ENCODE measurements at regions not wholly inside any gene's neighbourhood (a gene's known extent, or its start where the extent isn't known, plus 50 kb on each side); places are given as distances from the start of the nearest gene placed in this dataset.
"Not testable (repeated sequence)": the region's sequence is repeated elsewhere in the genome, so short reads cannot be mapped to it uniquely, and the experiment has no call there.

DNA sequence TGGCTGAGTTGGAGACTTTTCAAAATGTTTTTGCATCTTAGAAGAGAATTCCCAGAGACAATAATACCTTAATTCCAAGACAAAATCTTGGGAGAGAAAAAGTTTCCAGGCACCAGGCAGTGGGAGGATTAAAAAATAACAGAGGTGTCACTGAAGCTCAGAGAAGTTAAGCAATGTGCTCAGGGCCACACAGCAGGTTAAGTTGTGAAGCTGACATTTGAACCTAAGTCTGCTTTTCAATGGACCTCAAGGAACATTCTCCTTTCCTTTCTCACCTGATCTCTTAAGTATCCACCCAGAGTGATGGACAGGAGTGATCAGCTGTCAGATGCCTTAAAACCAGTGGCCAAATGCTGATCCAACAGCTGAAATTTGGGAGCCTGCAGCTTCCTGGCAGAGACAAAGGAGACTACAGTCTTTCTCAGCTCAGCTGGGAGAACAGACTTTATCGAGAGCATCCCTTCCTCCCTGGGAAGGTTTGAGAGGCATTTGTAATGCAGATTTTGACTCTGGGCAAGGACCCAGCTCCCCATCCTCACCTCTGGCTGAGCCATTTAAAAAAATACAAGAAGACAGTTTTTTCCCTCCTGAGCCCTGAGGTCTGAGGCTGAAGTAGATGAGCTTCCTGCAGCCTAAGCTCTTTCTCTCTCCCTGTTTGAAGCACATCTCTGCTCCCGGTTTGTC is 174.9 kb upstream of the RPH3A start:
- no peak for DNase-seq

DNA sequence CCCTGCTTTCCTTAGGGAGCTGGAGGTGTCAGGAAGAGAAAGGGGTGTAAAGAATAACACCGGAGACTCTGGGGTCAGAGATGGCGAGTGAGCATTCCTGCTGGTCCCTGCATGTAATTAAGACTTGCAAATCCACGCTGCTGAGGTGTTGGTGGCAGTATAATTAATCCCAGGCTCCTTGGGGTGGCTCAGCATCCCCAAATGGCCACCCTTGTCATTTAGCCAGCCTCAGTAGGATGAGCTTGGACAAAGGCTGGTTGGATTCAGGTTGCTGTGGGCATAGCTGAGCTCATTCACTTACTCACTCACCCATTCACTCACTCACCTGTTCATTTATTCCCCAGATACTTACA is 174.4 kb upstream of the RPH3A start:
- DNase-seq, result no peak

DNA sequence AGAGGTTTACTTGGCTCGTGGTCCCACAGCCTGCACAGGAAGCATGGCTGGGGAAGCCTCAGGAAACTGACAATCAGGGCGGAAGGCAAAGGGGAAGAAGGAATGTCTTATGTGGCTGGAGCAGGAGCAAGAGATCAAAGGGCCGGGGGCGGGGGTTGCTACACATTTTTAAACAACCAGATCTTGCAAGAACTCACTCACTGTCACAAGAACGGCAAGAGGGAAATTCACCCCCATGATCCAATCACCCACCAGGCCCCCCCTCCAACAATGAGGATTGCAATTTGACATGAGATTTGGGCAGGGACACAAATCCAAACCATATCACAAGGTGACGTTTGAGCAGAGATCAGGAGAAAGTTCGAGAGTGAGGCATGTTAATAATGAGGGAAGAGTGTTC is 163.7 kb upstream of the RPH3A start:
- no peak for DNase-seq

DNA sequence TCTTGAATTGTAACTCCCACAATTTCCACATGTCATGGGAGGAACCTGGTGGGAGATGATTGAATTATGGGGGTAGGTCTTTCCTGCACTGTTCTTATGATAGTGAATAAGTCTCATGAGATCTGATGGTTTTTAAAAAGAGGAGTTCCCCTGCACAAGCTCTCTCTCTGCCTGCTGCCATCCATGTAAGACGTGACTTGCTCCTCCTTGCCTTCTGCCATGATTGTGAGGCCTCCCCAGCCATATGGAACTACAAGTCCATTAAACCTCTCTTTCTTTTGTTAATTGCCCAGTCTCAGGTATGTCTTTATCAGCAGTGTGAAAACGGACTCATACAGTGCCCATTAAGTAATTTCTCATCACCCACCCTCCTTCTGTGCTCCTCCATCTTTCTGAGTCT is 159.6 kb upstream of the RPH3A start:
- not testable (repeated sequence) for DNase-seq

DNA sequence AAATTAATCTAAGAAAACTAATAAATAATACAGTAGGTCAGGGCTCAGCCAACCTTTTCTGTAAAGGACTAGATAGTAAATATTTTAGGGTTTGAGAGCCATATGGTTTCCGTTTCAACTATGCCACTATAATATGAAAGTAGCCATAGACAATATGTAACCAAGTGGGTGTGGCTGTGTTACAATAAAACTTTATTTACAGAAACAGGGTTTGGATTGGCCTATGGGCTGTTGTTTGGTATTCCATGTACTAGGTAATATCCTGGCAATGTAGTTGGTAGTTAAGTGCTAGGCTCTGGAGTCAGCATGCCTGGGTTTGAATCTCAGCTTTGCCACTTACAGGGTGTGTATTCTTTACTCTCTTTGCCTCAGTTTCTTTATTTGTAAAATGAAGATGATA is 156.5 kb upstream of the RPH3A start:
- DNase-seq, result no peak

DNA sequence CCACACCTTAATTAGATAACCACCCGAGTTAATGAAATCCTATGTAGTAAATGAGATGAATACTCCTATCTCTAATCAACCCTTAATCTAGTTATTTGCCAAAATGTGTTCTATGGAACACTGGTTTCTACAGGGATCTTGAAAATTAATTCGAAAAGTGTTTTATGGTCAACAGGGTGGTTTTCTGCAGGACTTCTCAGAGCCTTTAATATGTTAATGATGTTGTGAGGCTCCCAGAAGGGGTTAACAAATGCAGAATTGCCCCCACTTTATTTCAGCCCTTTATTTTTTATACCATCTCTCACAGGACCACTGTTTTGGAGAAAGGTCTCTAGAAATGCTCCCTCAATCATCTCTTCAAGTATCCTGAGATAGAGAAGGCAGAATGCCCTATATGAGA is 153.1 kb upstream of the RPH3A start:
- DNase-seq, result no peak

DNA sequence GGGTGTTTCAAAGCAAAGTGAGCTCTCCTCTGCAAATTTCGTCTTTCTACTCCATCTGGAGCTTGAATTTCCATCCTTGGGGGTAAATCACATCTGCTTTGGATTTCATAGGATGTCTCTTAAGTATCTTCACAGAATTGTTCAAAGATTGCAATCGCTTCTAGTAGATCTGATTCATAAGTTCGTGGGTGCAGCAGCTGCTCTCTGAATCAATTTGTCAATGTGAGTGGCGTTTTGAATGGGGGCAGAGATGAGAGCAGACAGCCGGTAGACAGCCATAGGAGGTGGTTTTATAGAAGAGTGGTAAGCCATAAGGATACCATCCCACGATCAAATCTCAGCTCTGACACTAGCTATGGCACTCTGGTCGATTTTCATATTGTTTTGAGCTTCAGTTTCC is 146.0 kb upstream of the RPH3A start:
- DNase-seq, result no peak

DNA sequence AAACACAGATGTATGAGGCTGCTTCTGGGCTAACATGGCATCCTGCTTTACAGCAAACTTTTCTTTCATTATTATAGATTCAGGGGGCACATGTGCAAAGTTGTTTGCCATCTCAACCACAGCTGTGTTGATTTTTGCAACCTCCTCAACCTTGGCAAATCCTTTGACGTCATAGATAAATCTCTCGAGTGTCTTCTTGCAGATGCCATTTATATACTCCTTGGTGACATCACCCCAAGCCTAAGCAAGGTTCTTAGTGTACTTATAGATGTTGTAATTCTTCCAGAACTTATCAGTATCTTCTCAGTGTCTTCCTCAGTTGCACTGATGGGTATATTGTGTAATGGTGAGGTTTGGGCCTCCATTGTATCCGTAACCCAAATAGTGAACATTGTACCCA is 135.4 kb upstream of the RPH3A start:
- DNase-seq, result no peak

DNA sequence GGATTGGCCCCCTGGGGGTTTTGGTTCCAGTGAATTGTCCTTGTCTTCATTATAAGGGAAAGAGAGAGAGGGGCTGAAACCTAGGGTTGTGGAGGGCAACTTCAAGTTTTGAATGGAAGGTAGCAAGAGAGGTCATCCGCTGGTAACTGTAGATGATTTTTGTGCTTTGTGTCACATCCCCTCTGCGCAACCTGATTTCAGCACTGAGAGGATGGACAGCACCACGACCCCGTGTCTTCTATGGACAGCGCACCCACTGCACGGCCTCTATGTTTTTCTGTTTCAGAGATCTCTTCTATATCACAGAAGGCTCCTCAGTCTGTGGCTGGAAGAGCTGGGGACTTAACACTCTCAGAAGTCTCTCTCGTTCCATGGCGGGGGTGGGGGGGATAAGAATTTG is 127.0 kb upstream of the RPH3A start:
- DNase-seq, result no peak

DNA sequence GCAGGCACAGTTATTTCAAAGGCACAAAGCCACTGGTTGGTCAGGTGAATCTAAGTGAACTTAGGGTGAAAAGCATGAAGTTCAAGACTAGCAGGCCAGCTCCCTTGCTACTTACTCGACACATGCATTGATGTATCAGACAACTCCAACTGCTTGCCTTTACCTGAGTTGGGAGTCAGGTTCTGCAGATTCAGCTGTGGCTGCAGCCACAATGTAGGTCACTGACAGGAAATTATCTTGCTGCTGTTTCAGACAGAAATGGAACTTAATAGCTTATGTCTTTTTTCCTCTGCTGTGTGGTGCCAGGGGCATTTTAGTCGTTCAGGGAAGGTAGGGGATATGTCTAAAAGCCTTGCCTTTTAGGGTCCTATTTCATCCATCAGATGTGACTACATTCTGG is 125.6 kb upstream of the RPH3A start:
- no peak for DNase-seq

DNA sequence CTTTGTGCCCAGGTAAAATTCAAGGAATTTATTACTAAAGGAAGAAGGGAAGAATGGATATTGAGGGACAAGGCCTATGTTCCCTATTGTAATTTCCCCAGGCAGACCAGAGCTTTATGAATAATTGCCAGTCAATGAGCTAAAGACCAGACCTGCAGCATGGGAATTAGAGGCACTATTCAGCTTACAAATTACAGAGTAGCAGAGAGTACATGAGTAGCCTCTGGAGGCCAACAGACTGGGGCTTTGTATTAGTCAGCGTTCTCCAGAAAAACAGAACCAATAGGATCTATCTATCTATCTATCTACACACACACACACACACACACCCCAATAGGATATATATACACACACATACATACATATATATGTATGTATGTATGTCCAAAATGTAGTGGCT is 120.0 kb upstream of the RPH3A start:
- DNase-seq, result no peak

DNA sequence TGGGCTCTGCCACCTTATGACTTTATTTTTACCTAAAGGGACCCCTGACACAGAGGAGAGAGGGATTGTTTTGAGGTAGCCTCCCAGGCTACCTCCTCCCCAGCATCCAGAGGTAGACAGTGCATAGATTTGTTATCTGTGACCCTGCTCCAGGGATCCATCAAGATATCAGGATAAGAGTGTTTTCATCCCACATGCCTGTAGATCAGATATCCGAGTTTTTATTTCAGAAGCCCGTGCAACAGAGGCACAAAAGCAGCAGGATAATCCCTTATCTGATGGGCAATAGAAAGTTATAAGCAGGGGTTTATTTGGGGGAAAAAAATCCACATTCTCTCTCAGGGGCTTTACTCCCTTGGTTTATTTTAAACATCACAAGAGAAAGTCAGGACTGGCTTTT is 117.0 kb upstream of the RPH3A start:
- DNase-seq, result no peak

DNA sequence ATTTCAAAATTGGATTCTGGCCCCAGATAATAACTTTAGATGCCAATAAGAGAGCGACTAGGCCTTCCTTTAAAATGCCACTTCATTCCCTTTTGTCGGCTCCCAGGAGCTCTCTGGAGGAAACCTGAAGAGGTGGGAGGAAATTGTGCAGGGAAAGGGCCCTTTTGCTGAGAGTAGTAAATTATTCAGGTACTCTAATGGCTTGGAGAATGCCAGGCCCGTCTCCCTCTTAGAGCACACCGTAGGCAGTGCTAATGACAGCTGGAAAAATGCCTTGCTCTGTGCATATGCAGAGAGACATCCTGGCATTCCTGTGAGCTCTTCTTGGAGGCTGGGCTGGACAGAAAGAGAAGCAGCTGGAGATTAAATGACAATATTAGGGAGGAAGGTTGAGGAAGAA is 115.0 kb upstream of the RPH3A start:
- no peak for DNase-seq

DNA sequence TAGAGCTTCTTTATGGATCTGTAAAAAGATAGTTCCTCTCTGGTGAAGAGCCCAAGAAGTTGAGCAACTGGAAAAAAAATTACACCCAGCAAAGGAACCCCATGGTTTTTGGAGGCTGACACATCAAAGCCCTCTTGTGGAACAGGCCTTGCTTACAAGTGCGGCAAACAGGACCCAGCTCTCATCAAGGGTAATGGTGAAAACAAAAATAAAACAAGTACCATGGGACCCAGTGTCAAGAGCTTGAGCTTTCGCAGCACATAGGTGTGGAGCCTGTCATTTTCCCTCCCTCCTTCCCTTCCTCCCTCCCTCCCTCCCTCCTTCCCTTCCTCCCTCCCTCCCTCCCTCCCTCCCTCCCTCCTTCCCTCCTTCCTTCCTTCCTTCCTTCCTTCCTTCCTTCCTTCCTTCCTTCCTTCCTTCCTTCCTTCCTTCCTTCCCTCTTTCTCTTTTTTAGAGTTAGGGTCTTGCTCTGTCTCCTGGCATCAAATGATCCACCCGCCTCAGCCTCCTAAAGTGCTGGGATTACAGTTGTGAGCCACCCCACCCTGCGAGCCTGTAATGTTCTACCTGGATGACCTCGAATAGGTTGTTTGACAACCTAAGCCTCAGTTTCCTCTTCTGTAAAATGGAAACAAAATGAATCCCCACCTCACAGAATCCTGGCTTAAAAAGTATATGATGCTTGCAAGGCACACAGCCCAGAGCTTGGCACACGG is 114.3 kb upstream of the RPH3A start:
- no peak for DNase-seq

DNA sequence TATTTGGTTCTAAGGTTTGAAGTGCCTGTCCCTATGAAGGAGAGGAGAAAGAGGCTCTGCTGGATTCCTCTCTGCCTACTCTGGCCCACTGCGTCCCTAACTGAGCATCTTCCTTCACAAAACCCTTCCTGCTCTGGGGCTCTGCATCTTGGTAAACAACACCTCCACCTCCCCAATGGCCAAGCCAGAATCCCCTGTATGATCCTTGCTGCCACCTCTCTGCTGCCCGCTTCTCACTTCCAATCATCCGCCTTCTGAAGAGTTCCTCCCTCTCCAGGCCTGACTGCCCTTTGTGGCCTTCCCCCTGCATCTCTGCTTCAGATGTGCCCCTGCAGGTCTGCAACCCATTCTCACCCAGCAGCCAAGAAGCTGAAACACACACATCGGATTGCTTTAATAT is 110.6 kb upstream of the RPH3A start:
- DNase-seq, result no peak

DNA sequence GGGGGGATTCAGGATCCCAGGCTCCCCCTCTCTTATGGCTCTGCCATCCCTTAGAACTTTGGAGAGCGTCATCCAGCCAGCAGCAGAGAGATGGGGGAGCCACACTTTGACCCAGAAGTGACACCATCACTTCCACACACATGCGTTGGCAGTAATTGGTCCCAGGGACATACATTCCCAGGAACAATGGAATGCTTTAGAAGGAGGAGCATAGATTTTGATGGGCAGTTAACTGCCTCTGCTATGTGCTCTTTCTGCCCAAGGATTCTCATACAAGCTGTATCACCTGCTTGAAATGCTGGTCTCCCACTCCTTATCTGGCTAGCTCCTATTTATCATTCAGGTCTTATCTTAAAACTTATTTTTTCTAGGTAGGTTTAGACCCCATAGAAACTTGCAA is 109.0 kb upstream of the RPH3A start:
- no peak for DNase-seq

DNA sequence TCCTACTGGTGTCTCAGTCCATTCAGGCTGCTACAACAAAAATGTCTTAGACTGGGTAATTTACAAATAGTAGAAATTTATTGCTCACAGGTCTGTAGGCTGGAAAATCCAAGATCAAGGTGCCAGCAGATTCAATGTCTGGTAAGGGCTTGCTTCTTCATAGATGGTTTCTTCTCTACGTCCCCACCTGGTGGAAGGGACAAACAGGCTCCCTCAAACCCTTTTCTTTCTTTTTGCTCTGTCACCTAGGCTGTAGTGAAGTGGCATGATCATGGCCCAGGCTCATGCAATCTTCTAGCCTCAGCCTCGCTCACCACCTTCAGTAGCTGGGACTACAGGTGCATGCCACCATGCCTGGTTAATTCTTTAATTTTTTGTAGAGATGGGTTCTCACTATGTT is 106.8 kb upstream of the RPH3A start:
- DNase-seq, result no peak

DNA sequence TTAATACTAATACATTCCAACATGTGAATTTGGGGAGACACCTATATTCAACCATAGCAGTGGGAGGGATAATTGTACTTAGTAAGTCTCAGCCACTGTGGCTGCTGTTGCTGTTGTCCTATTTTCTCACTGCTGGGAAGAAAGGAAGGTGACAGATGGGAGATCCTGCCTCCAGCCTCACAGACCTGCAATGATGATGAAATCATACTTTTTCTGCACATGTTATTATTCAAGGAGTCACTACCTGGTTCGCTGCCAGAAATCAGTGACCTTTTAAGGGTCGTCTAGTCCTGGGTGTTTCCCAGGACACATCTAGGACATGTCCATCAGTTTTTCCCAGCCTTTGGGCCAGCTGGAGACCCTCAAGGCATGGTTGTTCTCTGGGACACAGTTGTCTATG is 106.2 kb upstream of the RPH3A start:
- no peak for DNase-seq

DNA sequence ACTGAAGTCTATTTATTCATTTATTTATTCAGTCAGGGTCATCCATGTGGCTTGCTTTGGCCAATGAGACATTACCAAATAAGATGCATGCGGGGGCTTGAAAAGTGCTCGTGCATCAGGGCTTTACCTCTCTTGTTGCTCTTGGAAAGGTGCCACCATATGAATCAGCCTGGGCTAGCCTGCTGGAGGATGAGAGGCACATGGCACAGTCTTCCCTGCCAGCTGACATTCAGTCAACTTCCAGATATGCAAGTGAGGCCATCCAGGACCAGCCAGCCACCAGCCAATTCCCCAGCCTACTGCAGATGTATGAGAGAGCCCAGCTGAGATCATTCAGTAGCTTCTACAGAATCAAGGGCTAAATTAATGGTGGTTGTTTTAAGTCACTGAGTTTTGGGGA is 105.2 kb upstream of the RPH3A start:
- no peak for DNase-seq

DNA sequence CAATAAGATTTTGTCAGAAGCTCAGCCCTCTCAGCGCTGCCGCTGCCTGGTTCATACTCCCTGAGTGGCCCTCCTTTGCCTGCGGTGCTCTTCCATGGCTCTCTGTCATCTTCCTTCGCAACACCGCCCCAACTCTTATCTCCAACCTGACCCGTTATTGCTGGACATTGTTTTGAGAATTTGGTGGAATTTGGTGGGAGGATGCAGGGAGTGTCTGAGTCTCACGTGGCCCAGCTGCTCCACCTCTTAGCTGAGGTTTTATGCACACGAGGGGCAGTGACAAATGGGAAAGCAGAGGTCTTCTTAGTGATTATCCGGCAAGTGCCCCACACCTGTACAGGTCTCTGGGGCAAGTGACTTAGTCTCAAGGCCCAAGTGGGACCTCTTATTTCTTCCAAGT is 97.5 kb upstream of the RPH3A start:
- no peak for DNase-seq

DNA sequence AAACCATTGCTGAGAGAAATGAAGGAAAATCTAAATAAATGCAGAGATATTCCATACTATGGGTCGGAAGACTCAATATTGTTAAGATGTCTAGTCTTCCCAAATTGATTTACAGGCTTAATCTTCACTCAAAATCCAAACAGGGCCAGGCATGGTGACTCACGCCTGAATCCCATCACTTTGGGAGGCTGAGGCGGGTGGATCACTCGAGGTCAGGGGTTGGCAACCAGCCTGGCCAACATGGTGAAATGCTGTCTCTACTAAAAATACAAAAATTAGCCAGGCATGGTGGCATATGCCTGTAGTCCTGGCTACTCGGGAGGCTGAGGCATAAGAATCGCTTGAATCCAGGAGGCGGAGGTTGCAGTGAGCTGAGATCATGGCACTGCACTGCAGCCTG is 94.1 kb upstream of the RPH3A start:
- not testable (repeated sequence) for DNase-seq

DNA sequence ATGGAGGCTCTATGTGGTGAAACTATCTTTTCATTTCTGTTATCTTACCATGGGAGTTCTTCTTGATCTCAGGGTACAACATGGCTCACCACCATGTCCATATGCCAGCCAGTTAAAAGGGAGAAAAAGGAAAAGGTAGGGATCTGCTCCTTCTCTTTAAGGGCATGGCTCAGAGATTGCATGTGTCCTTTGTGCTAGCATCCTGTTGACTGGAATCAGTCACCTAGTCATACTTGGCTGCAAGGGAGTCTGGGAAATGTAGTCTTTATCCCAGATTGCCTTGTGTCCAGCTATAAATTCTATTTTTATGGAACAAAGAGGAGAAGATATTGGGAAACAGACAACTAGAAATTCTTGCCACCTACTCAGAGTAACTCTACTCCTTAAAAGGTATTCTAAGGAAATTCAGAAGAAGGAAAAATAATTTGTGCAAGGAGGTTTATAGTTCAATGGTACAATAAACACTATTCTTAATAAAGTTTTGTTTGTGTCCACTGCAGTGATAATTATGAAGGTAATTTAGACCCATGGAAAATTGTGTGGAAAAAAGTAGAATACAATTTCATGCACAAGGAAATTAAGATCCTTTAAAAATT is 86.4 kb upstream of the RPH3A start:
- DNase-seq, result no peak

DNA sequence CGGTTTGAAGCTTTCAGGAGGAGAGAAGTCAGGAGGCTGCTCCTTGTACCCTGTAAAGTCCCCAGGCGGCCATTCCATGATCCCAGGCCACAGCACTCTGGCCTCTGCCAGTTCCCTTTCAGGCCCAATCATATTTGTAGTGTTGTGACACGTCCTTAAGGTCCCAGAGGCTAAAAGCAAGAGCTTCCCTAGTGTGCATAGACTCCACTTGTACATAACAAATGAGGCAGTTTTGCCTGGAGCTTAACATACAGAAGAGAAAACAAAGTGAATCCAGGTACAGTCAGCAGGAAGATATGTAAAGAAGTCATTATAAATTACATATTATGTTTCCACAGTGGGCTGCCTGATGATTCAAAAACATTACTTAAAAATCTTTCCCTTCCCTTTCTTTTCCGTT is 81.1 kb upstream of the RPH3A start:
- DNase-seq, result no peak

DNA sequence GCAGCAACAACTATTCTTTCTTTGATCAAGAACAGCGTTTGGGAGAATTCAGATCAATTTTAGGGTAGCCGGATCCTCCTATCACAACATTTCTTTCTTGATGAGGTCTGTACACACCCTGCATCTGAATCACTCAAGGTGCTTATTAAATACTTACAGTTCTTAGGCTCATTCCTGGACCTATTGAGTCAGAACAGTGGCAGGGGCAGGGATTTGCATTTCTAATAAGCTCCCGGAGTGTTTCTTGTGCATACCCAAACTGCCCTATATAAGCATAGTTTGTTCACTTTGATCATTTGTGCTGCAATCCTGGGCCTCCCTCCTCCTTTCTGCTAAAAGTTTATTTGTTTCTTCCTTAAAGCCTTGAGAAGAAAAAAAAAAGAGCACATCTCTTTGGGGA is 80.5 kb upstream of the RPH3A start:
- no peak for DNase-seq

DNA sequence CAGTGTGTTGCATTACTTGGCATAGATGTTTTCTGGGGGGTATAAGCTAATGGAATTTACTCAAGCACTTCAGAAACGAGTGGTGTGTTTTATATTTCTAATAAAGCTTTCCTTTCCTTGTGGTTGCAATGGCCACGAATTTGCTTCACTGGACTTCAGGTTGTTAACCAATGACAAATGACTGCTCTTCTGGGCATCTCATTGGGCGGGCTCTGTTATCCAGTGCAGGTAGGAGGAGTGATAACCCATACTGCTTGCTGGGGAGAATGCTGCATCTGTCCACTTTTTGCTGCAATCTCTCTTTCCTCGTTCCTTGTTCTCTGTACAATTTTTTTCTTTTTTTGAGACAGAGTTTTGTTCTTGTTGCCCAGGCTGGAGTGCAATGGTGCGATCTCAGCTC is 80.0 kb upstream of the RPH3A start:
- no peak for DNase-seq

All from CD4-positive, alpha-beta T cell treated with Interleukin-12 subunit alpha and Interleukin-12 subunit beta, for 1 hour (primary cell).